Left lung (tissue), 4 donors: ENCODE measurements at regions not wholly inside any gene's neighbourhood (a gene's known extent, or its start where the extent isn't known, plus 50 kb on each side); places are given as distances from the start of the nearest gene placed in this dataset.

ENCODE experiments used
- ATAC-seq: fragments of 200-7000 bp; cut with Tn5 transposase; one replicate; pipeline ENCODE4 v1.9.1; 2020; ENCODE audit warnings: moderate library complexity
- DNase-seq, 4 donors: peaks; one replicate each; pipeline ENCODE4 v3.0.0-alpha.2; 2013 to 2020
- H3K27ac ChIP-seq, 2 donors: fragments of 200-600 bp; sonication (generic) in 1 of 2; one replicate each; pipeline versions ENCODE4 v1.5.0 to v1.8.0; 2020 to 2021
- H3K27me3 ChIP-seq, 2 donors: fragments of 200-600 bp; sonication (generic) in 1 of 2; one replicate each; pipeline versions ENCODE4 v1.5.0 to v1.8.0; 2020 to 2021
- H3K36me3 ChIP-seq, 2 donors: fragments of 200-600 bp; sonication (generic) in 1 of 2; one replicate each; pipeline versions ENCODE4 v1.5.0 to v1.8.0; 2020 to 2021
- H3K4me1 ChIP-seq, 2 donors: fragments of 200-600 bp; one replicate each; pipeline ENCODE4 v1.8.0; 2021
- H3K4me3 ChIP-seq, 2 donors: fragments of 200-600 bp; sonication (generic) in 1 of 2; one replicate each; pipeline versions ENCODE4 v1.5.0 to v1.8.0; 2020 to 2021; ENCODE audit warnings: mild to moderate bottlenecking in 1 of 2
- H3K9me3 ChIP-seq, 2 donors: fragments of 200-600 bp; sonication (generic) in 1 of 2; one replicate each; pipeline versions ENCODE4 v1.5.0 to v1.8.0; 2020 to 2021
- intact Hi-C, 2 donors: fragments of 100-400 bp; cut with DNase I; formaldehyde crosslinking; loops; one replicate each; pipeline versions ENCODE4 v1.11.2 to v1.14.2; 2022
- TF ChIP-seq, protein P1 (sequence below), 2 donors: fragments of 200-600 bp; sonication (generic) in 1 of 2; IDR thresholded peaks; one replicate each; pipeline versions ENCODE4 v1.5.0 to v1.8.0; 2021; ENCODE audit warnings: antibody characterized with exemption in 2 of 2
- donor health status: DM: no; HTN: yes; CAD: no.
- donor health status: DM: no; HTN: no; CAD: no.

DNA sequence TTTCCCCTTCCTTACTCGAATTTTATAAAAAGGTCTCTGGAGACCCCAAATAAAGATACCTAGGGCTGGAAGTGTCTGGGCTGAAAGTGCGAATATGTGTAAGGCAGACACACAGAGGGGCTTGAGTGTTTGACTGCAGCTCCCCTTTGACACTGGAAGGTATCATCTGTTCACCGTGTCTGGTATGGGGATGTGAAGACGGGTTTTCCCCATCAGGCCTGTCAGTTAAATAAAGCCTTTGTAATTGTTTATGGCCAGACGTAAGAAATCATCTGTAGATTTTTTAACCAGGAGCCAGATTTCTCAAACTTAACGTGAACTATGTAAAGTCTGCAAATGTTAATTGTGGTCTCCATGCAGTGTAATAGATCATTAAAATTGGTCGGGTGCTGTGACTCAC, 1173.4 kb downstream of the AMY1C start:
- Histone ChIP-seq H3K4me3 (no peak overlapping the region), H3K36me3 (no peaks in the 10 kb centered on the region), H3K4me1 (no peaks in the 10 kb centered on the region), H3K27ac (no peak overlapping the region), H3K27me3 (no peaks in the 10 kb centered on the region), H3K9me3 (peaks cover 0 to 2% of the 10 kb centered on the region in 2 donors)
- TF ChIP-seq, protein P1, sequence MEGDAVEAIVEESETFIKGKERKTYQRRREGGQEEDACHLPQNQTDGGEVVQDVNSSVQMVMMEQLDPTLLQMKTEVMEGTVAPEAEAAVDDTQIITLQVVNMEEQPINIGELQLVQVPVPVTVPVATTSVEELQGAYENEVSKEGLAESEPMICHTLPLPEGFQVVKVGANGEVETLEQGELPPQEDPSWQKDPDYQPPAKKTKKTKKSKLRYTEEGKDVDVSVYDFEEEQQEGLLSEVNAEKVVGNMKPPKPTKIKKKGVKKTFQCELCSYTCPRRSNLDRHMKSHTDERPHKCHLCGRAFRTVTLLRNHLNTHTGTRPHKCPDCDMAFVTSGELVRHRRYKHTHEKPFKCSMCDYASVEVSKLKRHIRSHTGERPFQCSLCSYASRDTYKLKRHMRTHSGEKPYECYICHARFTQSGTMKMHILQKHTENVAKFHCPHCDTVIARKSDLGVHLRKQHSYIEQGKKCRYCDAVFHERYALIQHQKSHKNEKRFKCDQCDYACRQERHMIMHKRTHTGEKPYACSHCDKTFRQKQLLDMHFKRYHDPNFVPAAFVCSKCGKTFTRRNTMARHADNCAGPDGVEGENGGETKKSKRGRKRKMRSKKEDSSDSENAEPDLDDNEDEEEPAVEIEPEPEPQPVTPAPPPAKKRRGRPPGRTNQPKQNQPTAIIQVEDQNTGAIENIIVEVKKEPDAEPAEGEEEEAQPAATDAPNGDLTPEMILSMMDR (IDR thresholded peaks at IDR 0.05), result no peak
- DNase-seq, result no peak
- intact Hi-C loops, result no loop called here
- no peak for ATAC-seq

DNA sequence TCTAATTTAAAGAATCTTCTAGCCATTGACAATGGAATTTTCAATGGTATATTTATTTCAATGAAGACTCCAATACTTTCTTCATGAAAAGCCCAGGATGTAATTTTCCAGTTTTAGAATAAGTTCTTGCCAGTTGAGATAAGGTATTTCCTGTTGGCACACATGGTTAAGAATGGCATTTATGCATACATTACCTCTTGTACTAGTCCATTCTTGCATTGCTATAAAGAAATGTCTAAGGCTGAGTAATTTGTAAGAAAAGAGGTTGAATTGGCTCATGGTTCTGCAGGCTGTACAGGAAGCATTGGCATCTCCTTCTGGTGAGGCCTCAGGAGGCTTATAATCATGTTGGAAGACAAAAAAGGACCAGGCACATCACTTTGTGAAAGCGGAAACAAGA, 1179.6 kb downstream of the AMY1C start:
- intact Hi-C loops, result no loop called here
- DNase-seq (no peak), ATAC-seq (no peak)
- no peaks in the 10 kb centered on the region for H3K36me3 ChIP-seq
- peaks cover 0 to 12% of the 10 kb centered on the region in 2 donors for H3K9me3 ChIP-seq
- no peak overlapping the region for H3K27ac ChIP-seq
- TF ChIP-seq, protein P1 (IDR thresholded peaks at IDR 0.05), result no peak
- H3K27me3 ChIP-seq, result no peaks in the 10 kb centered on the region
- no peaks in the 10 kb centered on the region for H3K4me1 ChIP-seq
- no peak overlapping the region for H3K4me3 ChIP-seq

DNA sequence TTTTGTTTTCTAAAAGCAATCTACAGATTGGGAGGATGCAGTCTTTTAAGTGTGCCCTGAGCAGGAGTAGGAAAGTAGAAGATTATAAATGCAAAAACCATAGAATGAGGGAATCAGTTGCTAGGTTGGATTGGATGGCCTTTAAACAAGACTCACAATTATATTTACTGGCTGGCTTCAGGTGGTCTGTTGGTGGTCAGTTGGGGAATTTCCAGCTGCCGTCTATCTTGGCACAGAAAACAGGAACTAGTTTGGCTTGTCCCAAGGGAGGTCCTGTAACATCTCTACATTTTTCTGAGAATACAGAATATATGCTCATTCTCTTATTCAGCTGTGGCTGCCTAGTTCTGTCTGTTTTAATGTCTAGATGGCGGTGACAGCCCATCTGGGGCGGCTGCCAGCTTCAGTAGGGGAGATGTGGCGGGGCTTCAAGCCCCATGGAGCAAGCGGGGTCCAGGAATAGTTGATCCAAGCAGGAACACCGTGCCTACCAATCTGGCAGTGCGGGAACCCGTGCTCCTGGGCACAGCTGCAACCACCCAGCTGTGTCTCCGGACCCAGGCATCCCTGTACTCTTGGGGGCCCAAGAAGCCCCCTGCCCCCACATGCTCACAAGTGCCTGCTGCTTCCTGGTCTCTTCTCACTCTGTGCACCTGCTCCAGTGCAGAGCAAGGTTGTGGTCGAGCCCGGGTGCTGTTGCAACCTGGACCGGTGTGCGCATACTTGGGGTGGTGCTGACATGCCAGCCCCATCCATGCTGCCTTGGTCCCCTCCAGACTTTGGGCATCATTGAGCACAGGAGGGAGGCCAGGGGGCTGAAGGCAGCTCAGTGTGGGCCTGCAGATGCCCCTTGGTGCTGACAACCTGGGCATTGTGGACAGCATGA, 1182.6 kb downstream of the AMY1C start:
- Histone ChIP-seq H3K36me3 (no peaks in the 10 kb centered on the region), H3K4me3 (no peak overlapping the region), H3K27ac (no peak overlapping the region), H3K27me3 (no peaks in the 10 kb centered on the region), H3K9me3 (peaks cover 0 to 9% of the 10 kb centered on the region in 2 donors), H3K4me1 (no peaks in the 10 kb centered on the region)
- intact Hi-C loops, result no loop called here
- no peak for ATAC-seq
- TF ChIP-seq, protein P1 (IDR thresholded peaks at IDR 0.05), result no peak
- no peak for DNase-seq

DNA sequence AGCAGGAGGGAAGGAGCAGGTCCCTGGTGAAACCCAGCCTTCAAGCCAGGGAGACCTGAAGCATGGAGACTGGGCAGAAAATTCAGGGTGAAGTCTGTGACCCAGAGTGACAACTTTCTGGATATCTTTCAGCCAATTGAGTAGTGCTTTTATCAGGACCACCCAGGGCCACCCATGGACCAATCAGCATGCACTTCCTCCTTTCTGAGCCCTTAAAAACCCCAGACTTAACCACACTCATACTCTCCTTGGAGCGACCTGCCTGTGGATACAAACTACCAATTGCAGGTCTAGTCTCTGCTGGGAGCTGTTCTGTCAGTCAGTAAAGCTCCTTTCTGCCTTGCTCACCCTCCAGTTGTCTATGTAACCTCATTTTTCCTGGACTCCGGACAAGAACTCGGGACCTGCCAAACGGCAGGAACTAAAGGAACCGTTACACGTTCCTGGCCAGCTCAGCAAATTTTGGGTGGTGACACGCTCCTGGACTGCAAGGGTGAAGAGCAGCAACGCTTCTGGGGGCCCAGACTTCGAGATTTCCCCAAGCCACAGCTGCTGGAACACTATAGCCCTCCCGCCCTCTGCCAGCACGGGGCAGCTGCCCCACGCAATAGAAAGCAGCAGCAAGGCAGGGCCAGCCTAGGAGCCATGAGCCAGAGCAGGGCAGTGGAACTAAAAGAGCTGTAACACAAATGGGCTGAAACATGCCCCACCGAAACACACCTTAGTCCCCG, 1183.4 kb downstream of the AMY1C start:
- H3K9me3 ChIP-seq, result peaks cover 0 to 9% of the 10 kb centered on the region in 2 donors
- no peak for ATAC-seq
- no peaks in the 10 kb centered on the region for H3K4me1 ChIP-seq
- no peaks in the 10 kb centered on the region for H3K36me3 ChIP-seq
- intact Hi-C loops, result no loop called here
- no peak for DNase-seq
- no peak overlapping the region for H3K27ac ChIP-seq
- TF ChIP-seq, protein P1 (IDR thresholded peaks at IDR 0.05), result no peak
- H3K27me3 ChIP-seq, result no peaks in the 10 kb centered on the region
- no peak overlapping the region for H3K4me3 ChIP-seq

DNA sequence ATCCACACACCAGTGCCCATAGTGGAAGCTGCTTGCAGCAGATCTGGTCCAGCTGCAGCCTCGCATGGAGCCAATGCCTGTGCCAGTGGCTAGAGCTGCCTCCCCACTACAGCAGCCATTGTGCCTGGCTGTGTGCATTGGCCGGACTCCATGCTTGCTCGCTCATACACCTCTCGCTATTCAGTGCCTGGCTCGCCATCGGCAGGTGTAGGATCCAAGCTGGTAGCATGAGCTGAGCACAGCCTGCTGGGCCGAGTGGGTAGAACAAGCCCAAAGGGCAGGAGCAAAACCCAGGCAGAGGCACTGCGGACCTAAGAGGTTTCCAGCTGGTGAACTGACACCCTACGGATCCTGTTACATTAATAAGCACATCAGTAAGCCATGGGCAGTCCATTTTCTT, 1184.1 kb downstream of the AMY1C start:
- no peaks in the 10 kb centered on the region for H3K27me3 ChIP-seq
- no peaks in the 10 kb centered on the region for H3K4me1 ChIP-seq
- DNase-seq (no peak), ATAC-seq (no peak)
- peaks cover 0 to 9% of the 10 kb centered on the region in 2 donors for H3K9me3 ChIP-seq
- no peak overlapping the region for H3K27ac ChIP-seq
- intact Hi-C loops, result no loop called here
- H3K36me3 ChIP-seq, result no peaks in the 10 kb centered on the region
- no peak overlapping the region for H3K4me3 ChIP-seq
- TF ChIP-seq, protein P1 (IDR thresholded peaks at IDR 0.05), result no peak
